Activated CD4-positive, alpha-beta T cell treated with anti-CD3 and anti-CD28 coated beads for 4 hours (primary cell): ENCODE measurements at regions not wholly inside any gene's neighbourhood (a gene's known extent, or its start where the extent isn't known, plus 50 kb on each side); places are given as distances from the start of the nearest gene placed in this dataset.
A peak's percentile ranks its signal among the peaks of the same experiment; 100 is the strongest.
"Not testable (repeated sequence)": the region's sequence is repeated elsewhere in the genome, so short reads cannot be mapped to it uniquely, and the experiment has no call there.

ENCODE experiments used
- DNase-seq, 2 donors: peaks; one replicate each; pipeline ENCODE4 v3.0.0-alpha.2; 2020

DNA sequence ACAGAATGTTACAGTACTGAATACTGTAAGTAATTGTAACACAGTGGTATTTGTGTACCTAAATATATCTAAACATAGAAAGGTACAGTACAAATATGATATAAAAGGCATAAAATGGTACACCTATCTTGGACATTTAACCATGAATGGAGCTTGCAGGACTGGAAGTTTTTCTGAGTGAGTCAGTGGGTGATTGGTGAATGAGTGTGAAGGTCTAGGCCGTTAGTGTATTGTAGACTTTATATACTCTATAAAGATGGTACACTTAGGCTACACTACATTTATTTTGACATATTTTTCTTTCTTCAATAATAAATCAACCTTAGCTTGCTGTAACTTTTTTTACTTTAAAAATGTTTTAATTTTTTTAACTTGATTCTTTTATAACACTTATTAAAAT, 422.5 kb upstream of the FSTL5 start:
- DNase-seq, result no peak

DNA sequence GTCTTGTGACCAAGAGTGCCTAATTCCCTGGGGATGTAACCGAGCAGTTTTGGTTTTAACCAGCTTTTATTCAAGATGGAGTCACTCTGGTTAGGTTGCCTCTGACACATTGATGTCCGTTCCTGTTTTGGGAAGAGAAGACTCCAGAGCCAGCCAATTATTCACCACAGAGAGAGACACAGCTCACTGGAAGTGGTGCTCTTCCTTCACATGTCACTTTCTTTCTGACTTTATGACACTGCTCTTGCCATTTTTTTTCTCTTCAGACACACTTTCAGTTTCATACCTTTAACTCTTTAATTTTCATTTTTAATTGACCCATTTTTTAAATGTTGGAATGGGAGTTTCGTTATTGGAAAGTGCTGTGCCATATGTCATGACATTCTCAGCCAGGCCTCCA, 418.4 kb upstream of the FSTL5 start:
- no peak for DNase-seq

DNA sequence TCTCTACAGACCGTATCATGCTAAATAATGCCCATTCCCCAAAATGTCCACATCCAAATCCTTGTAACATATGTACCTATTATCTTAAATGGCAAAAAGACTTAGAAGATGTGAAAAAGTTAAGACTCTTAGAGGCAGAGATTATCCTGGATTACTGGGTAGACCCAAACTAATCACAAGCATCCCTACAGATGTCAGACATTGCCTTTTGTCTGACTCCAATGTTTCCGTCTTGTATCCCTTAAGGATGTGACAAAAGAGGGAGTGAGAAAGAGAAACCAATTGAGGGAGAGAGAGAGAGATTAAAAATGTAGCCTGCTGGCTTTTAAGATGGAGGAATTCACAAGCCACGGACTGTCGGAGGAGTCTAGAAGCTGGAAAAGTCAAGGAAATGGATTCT, 401.9 kb upstream of the FSTL5 start:
- DNase-seq, result no peak

DNA sequence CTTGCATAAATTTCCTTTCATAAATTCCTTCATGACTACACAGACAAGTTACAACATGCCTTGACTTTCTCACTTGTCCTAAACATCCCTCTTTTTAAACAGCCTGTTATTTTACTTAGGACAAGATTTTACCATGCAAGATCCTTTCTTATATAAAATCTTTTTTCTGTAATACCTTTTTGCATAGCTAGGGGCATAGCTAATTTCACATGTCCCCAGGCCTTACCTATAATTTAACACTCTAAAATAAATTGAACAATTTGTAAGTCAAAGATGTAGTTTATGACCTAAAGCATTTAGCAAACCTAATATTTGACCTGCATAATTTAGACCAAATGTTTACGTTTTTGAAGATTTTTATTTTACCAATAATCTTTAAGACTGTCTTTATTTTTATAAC, 396.3 kb upstream of the FSTL5 start:
- no peak for DNase-seq

DNA sequence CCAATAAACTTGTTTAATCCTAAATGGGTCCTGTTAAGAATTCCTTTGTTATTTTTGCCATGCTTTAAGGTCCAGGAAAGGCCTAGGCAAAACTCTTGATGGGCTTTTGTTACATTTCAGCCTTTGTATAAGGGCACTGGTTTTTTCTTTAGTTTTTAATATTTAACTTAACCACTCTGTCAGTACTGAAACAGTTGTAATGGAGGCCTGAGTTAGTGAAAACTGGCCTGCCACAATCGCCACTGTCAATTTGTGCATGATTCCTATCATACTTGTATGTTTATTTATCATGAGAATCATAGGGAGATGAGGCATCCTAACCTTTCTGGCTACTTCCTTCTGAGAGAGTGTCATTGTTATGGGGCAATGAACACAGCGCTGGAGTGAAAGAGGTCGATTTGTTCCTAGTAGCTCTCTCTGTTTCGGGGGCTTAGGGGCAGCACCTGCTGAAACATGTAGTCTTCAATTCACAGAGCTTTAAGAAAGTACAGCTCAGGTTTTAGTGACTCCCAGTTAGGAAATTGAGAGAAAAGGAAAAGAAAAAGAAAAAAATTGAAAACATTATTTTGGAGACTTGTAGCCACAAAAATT, 393.8 kb upstream of the FSTL5 start:
- DNase-seq, result no peak

DNA sequence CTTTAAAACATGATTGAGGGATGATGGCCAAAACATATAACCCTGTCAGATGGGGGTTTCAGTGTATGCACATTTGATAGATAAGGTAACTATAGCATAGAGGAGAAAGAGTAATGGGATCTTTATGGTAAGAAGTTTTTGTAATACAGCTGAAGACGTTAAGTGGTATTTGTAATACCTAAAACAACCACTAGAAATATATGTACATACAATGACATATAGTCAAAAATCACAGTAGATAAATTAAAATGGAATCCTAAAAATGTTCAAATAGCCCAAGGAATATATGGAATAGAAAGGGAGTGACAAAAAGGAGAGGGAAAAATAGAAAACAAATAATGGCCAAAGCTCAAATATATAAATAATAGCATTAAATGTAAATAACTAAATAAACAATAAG, 371.3 kb upstream of the FSTL5 start:
- no peak for DNase-seq

DNA sequence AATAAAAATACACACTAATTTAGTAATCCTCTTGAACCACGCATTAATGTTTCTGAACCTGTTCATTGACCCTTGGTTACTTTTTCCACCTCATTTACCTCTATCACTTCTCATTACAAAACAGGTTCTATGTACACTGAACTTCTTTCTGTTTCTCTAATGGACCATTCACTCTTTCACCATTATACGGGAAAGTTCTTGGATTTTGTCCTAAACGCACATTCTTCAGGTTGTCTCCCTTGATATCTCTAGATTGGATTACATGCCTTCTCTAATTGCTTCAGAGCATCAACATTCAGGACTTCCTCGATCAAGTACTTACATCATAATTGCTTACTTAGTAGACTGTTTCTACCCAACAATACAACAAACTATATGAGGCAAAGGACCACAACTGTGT, 359.4 kb upstream of the FSTL5 start:
- no peak for DNase-seq

DNA sequence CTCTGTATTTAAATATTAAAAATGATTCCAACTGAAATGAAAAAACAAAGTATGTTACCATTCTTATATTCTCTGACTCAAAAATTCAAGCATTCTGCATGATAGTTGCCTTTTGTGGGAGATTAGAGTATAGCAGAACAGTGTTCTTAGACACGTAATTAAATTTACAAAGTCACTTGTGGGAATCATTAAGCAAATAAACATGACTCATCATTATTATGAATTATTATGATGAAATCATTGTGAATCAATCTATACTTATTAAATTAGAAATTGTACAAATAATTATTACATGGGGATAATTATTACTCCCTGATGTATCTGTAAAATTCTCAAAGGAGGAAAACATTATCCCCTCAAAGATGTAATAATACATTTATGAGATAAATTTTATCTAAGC, 358.9 kb upstream of the FSTL5 start:
- no peak for DNase-seq

DNA sequence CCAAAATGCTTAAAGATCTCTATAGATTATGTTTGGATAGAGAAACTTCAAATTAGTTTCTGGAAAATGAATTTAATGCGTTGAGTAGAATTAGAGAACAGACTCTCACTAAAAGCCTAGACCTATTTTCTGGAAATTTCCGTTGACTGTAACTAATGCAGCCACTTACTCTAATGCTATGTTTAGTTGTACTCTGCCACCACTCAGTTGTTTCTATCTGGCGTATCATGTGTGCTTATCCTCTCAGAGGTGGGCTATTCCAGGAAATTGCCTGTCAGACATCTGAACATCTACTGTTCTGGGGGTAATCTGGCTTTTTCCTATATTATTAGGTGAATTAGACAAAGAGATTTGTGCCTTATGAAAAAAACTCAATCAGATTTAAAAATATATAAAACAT, 347.1 kb upstream of the FSTL5 start:
- DNase-seq, result no peak

DNA sequence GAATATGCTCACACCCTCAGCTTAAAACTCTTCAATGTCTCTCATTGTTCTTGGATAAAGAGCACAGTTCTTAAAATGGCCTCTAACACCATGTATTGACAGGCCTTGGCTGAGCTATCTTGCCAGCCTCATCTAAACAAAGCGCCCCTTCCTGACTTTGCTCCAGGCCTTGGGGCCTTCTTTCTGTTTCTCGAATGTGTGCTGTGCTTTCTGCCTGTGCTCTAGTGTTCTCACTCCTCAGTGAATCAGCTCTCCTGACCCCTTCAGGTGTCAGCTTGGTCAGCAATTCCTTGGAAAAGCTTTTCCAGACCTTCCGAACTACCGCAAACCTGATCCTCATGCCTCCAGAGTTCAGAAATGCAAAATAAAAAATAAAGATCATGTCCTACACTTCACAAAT, 346.3 kb upstream of the FSTL5 start:
- no peak for DNase-seq

DNA sequence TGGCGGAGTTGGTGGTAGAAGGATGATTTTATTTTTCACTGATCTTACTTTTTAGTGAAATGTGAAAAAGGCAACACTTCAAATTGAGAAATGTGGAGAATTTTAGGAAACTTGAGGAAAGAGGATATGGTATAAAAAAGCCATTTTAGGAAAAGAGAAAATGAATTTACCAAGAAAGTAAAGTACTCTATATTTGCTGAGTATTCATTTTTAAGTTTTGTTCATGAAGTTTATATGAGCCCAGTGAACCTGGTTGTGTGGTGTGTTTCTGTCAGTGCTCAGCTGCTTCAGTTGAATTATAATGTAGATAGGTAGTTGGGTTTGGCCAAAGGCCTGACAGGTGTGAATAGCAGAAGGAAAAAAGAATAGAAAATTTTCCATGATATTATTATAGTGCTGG, 345.5 kb upstream of the FSTL5 start:
- no peak for DNase-seq

DNA sequence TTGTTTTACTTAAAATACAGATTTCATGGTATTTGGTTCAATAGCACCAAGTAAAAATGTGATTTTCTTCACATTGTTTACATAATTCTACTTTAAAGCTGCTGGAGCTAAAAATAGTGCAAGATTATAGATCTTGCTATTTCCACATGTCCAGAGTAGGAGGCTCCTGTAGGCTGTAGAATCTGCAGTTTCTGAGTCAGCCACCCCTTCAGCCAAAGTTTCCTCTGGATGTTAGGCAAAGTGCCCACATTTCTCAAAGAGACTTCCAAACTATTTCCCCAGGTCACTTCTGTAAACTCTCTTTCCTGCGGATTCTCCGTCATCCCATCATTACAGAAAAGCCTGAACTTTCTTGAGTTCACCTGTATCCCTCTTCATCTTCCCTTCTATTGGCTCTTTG, 342.5 kb upstream of the FSTL5 start:
- no peak for DNase-seq

DNA sequence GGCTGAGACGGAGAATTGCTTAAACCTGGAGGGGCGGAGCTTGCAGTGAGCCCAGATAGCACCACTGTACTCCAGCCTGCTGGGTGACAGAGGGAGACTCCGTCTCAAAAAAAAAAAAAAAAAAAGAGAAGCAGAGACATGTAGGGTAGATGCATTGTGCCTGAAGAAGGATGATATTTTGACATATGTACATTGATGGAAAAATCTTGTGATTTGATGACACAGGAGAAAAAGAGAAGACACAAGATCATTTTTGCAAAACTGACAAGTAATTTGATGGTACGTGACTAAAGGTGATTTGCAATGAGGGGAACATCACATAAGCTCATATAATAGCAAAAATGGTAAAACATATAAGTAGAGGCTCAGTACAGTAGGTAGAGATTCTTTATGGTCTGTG, 340.1 kb upstream of the FSTL5 start:
- no peak for DNase-seq

DNA sequence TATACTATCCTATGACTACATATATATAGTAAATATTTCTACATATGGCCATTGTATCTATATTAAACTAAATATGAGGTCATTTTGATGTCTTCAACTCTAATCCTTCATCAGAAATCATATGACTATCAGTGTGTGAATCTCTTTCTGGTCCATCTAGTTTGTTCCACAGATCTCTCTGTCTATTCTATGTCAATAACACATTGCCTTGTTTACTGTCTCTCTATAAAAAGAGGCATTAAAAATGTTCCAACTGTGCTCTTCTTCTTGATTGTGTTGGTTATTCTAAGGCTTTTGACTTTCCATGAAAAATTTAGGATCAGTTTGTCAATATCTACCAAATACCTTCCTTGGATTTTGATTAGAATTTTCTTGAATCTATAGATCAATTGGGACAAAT, 338.3 kb upstream of the FSTL5 start:
- DNase-seq, result no peak

DNA sequence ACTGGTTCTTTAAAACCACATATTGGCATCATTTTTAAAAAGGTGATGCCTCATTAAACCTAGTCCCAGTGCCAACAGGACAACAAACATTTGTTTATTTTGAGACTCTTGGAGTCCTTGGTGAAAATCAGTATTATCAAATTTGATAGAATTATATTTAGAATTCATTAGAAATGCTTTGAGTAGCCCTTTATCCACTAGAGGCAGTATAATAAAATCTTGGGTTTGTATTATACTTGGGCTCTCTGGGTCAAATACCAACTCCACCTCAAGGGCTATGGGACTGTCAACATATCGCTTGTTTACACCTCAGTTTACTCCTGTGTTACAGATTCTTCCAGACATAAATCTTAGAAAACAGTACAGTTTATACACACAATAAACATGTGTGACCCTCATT, 335.7 kb upstream of the FSTL5 start:
- DNase-seq, result no peak

DNA sequence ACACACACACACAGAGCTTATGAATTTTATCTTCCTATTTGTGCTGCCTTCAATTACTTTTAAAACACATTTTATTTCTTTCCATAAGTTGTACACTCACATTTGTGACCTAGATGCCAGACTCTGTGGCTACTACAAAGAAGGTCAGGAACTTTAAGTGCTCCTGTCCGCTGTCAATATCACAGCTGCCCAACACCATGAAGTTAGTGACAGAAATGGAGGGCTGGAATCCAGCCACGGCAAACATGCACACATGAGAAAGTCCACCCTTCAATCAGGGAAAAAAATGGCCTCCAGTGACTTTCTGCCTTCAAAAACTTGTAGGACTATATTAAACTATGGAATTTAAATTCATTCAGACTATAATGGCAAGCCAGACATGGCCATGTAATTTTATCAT, 334.4 kb upstream of the FSTL5 start:
- DNase-seq, result no peak

DNA sequence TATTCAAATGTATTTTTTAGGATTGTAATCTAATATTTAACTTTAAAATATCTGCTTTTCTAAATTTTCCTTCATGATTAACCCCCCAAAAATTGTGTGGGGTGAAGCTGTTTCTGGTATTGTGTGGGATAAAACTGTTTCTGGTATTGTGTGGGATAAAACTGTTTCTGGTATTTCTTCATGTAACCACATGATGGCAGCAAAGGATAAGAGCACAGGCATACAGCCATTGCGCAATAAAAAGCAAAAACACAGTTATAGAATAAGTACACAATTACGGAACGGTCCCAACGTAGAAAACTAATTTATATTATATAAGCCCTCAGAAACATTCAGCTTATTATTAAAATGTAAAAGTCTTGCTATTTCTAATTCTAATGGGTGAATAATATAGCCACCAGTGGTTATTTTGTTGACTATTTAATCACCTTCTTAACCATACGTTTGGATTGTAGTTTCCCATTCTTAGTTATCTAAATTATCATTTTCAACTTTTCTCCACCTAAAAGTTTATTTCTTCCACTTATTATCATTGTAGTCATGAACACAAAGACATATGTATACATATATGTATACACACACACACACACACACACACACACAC, 333.9 kb upstream of the FSTL5 start:
- peak in 1 of 2 donors; percentile 1 for DNase-seq

DNA sequence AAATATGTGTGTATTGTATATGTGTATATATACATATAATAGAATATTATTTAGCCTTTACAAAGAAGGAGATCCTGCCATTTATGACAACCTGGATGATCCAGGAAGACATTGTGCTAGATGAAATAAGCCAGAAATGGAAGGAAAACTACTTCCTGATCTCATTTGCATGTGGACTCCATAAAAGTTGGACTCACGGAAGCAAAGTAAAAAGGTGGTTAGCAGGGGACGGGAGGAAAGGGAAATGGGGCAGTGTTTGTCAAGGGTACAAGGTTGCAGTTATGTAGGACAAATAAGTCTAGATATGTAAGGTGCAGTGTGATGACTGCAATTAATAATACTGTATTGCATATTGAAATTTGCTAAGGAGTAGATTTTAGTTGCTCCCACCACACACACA, 331.1 kb upstream of the FSTL5 start:
- DNase-seq, result no peak

DNA sequence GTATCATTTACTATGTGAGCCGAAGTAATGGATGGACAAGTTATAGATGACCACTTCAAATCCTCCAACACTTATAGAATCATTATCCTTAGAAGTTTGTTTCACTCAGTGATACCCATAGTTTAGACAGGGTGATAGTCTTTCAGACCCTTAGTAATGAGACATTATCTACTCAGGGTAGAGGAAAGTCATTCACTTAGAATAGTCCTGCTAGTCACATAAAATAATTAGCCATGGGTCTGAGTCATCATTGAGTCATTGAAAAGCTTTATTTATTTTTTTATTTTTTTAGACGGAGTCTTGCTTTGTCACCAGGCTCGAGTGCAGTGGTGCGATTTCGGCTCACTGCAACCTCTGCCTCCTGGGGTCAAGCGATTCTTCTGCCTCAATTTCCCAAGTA, 321.7 kb upstream of the FSTL5 start:
- DNase-seq, result no peak

DNA sequence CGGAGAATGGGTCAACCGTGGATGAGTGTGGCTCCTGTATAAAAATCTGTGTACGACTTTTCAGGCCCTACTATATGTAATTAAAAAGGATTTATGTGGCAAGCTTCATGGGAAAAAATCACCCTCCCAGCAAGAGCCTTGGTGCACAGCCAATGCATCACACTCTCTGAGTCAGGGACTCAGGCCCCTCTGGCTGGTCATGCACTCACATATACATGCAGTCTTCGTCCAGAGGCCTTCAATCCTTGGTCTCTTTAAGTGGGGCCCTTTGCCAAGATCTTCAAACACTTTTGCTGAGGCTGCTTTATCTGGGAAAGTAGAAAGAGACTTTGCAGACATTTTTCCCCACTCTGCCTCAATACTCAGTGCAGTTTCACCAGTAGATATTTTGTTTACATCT, 311.4 kb upstream of the FSTL5 start:
- DNase-seq, result no peak

DNA sequence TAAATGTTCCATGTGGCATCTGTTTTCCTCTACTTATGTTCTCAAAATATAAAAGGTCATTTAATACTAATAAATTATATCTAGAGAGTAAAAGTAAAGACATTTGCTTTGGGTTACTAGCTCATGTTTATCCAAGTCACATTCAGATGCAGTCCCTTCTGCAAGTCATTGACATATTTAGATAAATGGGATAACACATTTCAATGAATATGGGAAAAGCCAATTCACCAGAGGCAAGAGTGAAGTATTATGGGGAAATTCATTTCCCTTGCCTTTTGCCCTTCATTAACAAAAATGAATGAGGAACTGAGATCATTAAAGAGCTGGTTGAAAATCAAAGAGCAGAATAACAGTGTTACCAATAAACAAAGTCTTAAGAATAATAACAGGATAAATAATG, 306.2 kb upstream of the FSTL5 start:
- no peak for DNase-seq

DNA sequence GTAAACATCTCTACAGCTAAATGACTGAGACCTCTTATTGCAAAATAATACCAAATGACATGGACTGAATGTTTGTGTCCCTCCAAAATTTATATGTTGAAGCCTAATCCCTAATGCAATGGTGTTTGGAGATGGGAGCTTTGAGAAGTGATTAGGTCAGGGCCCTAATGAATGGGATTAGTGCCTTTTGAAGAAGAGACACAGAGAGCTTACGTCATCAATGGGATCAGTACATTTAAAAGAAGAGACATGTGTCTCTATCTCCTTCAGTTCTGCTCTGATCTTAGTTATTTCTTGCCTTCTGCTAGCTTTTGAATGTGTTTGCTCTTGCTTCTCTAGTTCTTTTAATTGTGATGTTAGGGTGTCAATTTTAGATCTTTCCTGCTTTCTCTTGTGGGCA, 301.6 kb upstream of the FSTL5 start:
- not testable (repeated sequence) for DNase-seq

DNA sequence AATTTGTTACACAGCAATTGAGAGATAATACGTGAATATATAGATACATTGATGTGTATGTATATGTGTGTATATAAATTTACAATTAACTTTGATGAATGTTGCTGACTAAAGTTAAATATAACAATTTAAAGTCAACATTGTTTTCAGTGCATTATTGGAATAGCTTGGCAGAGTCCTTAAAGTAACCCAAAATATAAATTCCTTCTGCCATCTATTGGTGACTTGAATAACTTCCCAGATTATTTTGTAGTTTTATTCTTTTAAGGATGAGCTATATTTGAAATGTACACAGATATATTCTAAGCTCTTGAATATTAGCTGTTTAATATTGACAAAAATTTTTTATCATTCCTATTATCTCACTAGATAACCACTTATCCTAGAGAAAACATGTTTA, 298.2 kb upstream of the FSTL5 start:
- DNase-seq, result no peak

DNA sequence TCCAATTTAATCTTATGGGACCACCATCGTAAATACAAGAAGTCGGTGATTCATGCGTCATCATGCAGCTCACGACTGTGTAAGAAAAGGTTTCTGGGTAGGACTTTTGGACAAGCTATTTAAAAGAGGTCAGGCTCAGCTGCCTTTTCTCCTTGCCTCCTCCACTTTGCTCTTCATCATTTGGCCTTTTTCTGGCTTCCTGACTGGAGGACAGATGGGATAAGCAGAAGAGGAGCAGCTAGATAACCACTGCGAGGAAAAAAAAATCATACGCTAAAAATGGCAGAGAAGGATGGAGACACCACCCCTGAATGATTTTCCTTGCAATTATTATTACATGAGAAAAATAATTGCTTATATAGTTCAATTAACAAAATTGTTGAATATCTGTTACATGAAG, 294.3 kb upstream of the FSTL5 start:
- DNase-seq, result no peak

DNA sequence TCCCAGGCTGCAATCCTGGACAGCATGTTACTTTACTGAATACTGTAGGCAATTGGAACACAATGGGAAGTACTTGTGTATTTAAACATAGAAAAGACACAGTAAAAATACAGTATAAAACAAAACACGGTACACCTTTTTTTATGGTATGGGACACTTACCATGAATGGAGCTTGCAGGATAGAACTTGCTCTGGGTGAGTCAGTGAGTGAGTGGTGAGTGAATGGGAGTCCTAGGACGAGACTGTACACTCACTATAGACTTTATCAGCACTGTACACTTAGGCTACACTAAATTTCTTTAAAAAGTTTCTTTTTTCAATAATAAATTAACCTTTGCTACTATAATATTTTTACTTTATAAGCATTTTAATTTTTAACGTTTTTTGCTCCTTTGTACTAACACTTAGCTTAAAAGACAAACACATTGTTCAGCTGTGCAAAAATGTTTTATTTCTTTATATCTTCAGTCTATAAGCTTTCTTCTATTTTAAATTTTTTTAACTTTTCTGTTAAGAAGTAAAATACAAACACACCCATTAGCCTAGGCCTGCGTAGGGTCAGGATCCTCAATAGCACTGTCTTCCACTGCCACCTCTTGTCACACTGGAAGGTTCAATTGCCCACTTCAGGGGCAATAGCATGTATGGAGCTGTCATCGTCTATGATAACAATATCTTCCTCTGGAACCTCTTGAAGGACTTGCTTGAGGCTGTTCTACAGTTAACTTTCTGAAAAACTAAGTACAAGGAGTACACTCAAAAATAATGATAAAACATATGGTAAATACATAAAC, 293.5 kb upstream of the FSTL5 start:
- no peak for DNase-seq
